ENCODE measurements at regions not wholly inside any gene's neighbourhood (a gene's known extent, or its start where the extent isn't known, plus 50 kb on each side); places are given as distances from the start of the nearest gene placed in this dataset.

DNA sequence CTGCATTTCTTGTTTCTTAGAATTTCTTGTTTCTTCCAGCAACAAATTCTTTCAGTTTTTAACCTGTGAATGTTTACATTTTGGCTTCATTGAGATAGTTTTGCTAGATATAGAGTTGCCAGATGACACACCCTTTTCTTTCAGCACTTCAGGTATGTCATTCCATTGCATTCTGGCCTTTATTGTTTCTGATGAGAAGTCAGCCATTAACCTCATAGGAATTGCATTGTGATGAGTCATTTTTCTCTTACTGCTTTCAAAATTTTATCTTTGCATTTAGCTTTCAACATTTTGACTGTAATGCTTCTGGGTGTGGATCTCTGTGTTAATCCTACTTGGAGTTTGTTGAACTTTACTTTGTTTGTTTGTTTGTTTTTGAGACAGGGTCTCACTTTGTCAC is 440.3 kb upstream of the HS3ST5 start:
- Histone ChIP-seq H3K4me1 (no peaks in the 10 kb centered on the region), H3K79me2 (no peaks in the 10 kb centered on the region), H3K9me3 (ENCODE audit: control insufficient read depth, low read length) (no peaks in the 10 kb centered on the region), H3K36me3 (ENCODE audit: control insufficient read depth, insufficient read depth, low read length) (no peaks in the 10 kb centered on the region), H3K27me3 (ENCODE audit: control insufficient read depth, insufficient read depth, low read length) (no peaks in the 10 kb centered on the region), H3K9ac (no peak overlapping the region), H3K4me3 (ENCODE audit: low read depth, low read length) (no peak overlapping the region), H3K4me2 (ENCODE audit: low read length) (no peak overlapping the region), H3K27ac (no peak overlapping the region), H2AFZ (no peak overlapping the region)
- TF ChIP-seq, protein P1, sequence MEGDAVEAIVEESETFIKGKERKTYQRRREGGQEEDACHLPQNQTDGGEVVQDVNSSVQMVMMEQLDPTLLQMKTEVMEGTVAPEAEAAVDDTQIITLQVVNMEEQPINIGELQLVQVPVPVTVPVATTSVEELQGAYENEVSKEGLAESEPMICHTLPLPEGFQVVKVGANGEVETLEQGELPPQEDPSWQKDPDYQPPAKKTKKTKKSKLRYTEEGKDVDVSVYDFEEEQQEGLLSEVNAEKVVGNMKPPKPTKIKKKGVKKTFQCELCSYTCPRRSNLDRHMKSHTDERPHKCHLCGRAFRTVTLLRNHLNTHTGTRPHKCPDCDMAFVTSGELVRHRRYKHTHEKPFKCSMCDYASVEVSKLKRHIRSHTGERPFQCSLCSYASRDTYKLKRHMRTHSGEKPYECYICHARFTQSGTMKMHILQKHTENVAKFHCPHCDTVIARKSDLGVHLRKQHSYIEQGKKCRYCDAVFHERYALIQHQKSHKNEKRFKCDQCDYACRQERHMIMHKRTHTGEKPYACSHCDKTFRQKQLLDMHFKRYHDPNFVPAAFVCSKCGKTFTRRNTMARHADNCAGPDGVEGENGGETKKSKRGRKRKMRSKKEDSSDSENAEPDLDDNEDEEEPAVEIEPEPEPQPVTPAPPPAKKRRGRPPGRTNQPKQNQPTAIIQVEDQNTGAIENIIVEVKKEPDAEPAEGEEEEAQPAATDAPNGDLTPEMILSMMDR (IDR thresholded peaks at IDR 0.05): no peak

DNA sequence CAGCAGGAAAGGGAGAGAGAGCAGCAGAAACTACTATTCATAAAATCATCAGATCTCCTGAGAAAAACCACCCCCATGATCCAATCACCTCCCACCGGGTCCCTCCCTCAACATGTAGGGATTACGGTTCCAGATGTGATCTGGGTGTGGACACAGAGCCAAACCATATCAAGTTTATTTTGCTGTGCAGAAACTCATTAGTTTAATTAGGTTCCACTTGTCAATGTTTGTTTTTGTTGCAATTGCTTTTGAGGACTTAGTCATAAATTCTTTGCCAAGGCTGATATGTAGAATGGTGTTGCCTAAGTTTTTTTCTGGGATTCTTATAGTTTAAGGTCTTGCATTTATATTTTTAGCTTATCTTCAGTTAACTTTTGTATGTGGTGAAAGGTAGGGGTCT is 422.0 kb upstream of the HS3ST5 start:
- Histone ChIP-seq H3K4me1 (no peaks in the 10 kb centered on the region), H3K4me2 (ENCODE audit: low read length) (no peak overlapping the region), H3K27ac (no peak overlapping the region), H2AFZ (no peak overlapping the region), H3K4me3 (ENCODE audit: low read depth, low read length) (no peak overlapping the region), H3K9ac (no peak overlapping the region), H3K9me3 (ENCODE audit: control insufficient read depth, low read length) (no peaks in the 10 kb centered on the region), H3K79me2 (no peaks in the 10 kb centered on the region), H3K36me3 (ENCODE audit: control insufficient read depth, insufficient read depth, low read length) (no peaks in the 10 kb centered on the region), H3K27me3 (ENCODE audit: control insufficient read depth, insufficient read depth, low read length) (no peaks in the 10 kb centered on the region)
- TF ChIP-seq, protein P1 (IDR thresholded peaks at IDR 0.05): no peak

DNA sequence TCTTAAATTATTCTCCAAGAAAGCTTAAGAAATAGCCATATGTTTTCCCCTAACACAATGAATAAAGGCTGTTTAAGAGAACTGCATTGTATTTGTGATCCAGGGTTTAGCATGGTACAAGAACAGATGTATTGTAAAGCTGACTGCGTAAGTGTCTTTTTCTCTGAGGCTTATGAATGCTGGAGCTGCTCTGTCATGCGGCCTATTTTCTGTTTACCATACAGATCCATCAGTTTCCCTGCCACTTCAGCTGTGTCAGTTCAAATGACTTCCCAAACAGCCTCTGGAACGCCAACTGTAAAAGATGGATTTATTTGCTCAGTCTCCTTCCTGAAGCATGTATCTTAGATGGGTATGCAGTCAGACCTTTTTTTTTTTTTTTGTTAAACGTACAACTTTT is 419.3 kb upstream of the HS3ST5 start:
- no peak overlapping the region for H2AFZ ChIP-seq
- no peak overlapping the region for H3K4me2 ChIP-seq (ENCODE audit: low read length)
- TF ChIP-seq, protein P1 (IDR thresholded peaks at IDR 0.05): no peak
- no peaks in the 10 kb centered on the region for H3K9me3 ChIP-seq (ENCODE audit: control insufficient read depth, low read length)
- no peak overlapping the region for H3K9ac ChIP-seq
- no peaks in the 10 kb centered on the region for H3K27me3 ChIP-seq (ENCODE audit: control insufficient read depth, insufficient read depth, low read length)
- H3K79me2 ChIP-seq: no peaks in the 10 kb centered on the region
- no peaks in the 10 kb centered on the region for H3K4me1 ChIP-seq
- H3K27ac ChIP-seq: no peak overlapping the region
- no peak overlapping the region for H3K4me3 ChIP-seq (ENCODE audit: low read depth, low read length)
- H3K36me3 ChIP-seq (ENCODE audit: control insufficient read depth, insufficient read depth, low read length): no peaks in the 10 kb centered on the region

DNA sequence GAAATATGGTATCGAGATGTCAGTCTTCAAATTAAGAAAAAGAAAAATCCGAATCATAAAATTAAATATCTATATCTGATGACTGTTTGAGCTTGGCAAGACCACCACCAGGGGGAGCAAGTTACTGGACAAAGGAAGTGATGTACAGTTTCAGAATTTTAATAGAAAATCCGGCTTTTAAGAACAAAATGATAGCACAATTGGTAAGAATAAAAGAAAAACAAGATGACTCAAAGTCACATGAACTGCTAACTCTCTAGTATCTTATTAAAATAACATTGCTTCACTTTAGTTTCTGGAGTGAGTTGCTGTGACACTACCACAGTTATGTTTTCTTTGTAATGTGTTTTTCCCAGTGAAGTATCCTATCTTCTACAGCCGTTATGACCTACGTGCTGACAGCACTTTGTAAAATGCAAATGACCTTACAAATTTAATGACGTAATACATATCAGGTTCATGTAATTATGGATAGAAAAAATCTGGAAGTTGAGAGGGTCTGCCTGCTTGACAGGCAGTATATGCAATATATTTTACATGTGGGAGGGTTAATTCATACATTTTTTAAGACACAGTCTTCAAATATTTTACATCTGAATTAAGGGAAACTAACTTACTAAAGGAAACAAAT is 405.3 kb upstream of the HS3ST5 start:
- Histone ChIP-seq H3K9me3 (ENCODE audit: control insufficient read depth, low read length) (no peaks in the 10 kb centered on the region), H3K79me2 (no peaks in the 10 kb centered on the region), H3K36me3 (ENCODE audit: control insufficient read depth, insufficient read depth, low read length) (no peaks in the 10 kb centered on the region), H3K4me3 (ENCODE audit: low read depth, low read length) (no peak overlapping the region), H3K27me3 (ENCODE audit: control insufficient read depth, insufficient read depth, low read length) (no peaks in the 10 kb centered on the region), H3K4me1 (no peaks in the 10 kb centered on the region), H3K27ac (no peak overlapping the region), H2AFZ (no peak overlapping the region), H3K9ac (no peak overlapping the region), H3K4me2 (ENCODE audit: low read length) (no peak overlapping the region)
- TF ChIP-seq, protein P1 (IDR thresholded peaks at IDR 0.05): peak; percentile 60

DNA sequence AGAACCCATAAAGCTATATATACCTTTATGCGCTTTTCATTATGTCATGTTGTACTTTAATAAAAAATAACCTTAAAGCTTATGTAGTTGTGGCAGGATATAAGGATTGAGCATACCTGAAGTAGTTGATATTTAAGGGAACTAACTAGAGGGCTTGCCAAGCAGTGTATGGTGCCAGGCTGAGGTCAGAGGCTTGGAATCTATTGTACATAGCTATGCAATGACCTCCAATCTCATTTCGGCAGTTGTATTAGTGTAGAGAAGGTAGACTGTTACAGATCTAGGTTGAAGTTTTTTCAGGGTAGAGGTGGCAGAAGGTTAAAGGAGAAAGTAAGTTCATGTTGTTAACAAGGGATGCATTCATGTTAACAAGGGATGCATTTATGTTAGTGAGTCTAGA is 397.7 kb upstream of the HS3ST5 start:
- H3K79me2 ChIP-seq: no peaks in the 10 kb centered on the region
- no peak overlapping the region for H3K4me3 ChIP-seq (ENCODE audit: low read depth, low read length)
- H3K27ac ChIP-seq: no peak overlapping the region
- H3K27me3 ChIP-seq (ENCODE audit: control insufficient read depth, insufficient read depth, low read length): no peaks in the 10 kb centered on the region
- no peak overlapping the region for H3K4me2 ChIP-seq (ENCODE audit: low read length)
- no peaks in the 10 kb centered on the region for H3K9me3 ChIP-seq (ENCODE audit: control insufficient read depth, low read length)
- no peaks in the 10 kb centered on the region for H3K36me3 ChIP-seq (ENCODE audit: control insufficient read depth, insufficient read depth, low read length)
- no peak overlapping the region for H3K9ac ChIP-seq
- H3K4me1 ChIP-seq: no peaks in the 10 kb centered on the region
- H2AFZ ChIP-seq: no peak overlapping the region
- TF ChIP-seq, protein P1 (IDR thresholded peaks at IDR 0.05): no peak
